Body of pancreas (tissue), 4 donors: ENCODE measurements at regions not wholly inside any gene's neighbourhood (a gene's known extent, or its start where the extent isn't known, plus 50 kb on each side); places are given as distances from the start of the nearest gene placed in this dataset.

Source experiments
- CTCF ChIP-seq, 7 experiments: fragments of 450-650 bp in 4 of 7; fragments of 200-600 bp in 3 of 7; sonication (generic) in 3 of 7; IDR thresholded peaks; one replicate each; pipeline ENCODE4 v1.5.1; 2016 to 2019; ENCODE audit warnings: antibody characterized with exemption in 7 of 7
- POLR2A ChIP-seq, 3 donors: fragments of 450-650 bp; IDR thresholded peaks; one replicate each; pipeline ENCODE4 v1.6.1; 2016; ENCODE audit warnings: antibody characterized with exemption in 3 of 3, mild to moderate bottlenecking in 2 of 3

- TF ChIP-seq CTCF (IDR thresholded peaks at IDR 0.05) (no peak), POLR2A (IDR thresholded peaks at IDR 0.05) (no peak)
Measured at GRCh38 chr20:60087563-60088105, 129.4 kb downstream of the CDH26 start.
